ENCODE measurements at regions not wholly inside any gene's neighbourhood (a gene's known extent, or its start where the extent isn't known, plus 50 kb on each side); places are given as distances from the start of the nearest gene placed in this dataset.

DNA sequence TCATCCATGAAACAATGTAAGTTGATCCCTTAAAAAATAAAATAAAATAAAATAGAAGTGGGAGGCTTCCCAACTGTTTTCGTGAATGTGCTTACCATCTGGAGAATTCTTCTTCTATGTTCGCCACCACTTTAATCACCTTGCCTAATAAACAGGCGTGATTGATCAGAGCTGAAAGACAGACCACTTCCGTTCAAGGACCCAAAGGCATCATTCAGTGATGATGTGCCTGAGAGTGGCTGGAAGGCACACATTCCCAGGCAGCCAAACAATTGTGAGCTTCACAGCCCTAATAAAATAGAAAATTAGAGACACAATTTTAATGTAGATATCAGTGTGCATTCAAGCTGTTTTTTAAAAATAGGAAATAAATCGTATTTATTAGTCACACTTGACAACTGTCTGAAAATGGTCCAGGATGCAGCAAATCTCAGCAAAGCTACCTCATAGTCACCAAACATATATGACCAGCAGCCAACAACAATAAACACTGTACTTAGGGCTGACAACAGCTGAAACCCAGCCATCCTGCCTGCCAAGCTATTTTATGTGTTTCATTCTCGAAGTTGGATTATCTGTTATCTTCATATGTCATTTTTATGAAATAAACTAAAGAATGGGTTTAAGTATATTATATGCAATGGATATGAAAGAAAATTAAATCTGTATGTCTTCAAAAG, 163.2 kb upstream of the FAM9B start:
- no peaks in the 10 kb centered on the region for H3K36me3 ChIP-seq
- FAIRE-seq: no peak
- intact Hi-C loops (cut with DNase I): no loop called here
- ATAC-seq: no peak
- H3K4me3 ChIP-seq: no peak overlapping the region
- no peaks in the 10 kb centered on the region for H3K9me3 ChIP-seq
- DNase-seq: no peak
- WGBS, 2 donors: 49 to 54% methylated on average over 6 of the region's 6 CpGs
- H3K4me1 ChIP-seq: no peaks in the 10 kb centered on the region
- TF ChIP-seq CTCF (IDR thresholded peaks at IDR 0.05): no peak
- no peak overlapping the region for H3K27ac ChIP-seq
- no peaks in the 10 kb centered on the region for H3K27me3 ChIP-seq

DNA sequence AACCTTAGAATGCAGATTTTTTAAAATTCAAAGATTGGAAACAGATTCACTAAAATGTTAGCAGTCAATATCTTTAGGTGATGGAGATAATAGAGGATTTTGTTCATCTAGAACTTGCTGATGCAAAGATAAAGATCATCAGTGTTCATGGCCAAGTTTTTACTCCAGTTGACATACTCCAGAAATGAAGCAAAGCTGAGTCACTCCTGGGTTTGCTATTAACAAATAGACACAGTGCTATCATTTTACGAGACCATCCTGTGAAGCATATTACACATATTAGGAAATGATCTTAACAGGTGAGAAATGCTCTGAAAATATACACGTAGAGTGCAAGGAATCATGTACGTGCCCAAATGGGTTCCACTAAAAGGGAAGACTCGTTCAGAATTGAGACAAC, 170.6 kb upstream of the FAM9B start:
- Histone ChIP-seq H3K36me3 (no peaks in the 10 kb centered on the region), H3K9me3 (no peaks in the 10 kb centered on the region), H3K27ac (no peak overlapping the region), H3K4me1 (no peaks in the 10 kb centered on the region), H3K27me3 (peaks cover 0 to 13% (median 4%) of the 10 kb centered on the region in 4 donors), H3K4me3 (no peak overlapping the region)
- intact Hi-C loops (cut with DNase I): no loop called here
- 41 to 49% methylated on average over 4 of the region's 4 CpGs for WGBS, 2 donors
- FAIRE-seq (no peak), ATAC-seq (no peak), DNase-seq (no peak)
- TF ChIP-seq CTCF (IDR thresholded peaks at IDR 0.05): no peak

- no peaks in the 10 kb centered on the region for H3K9me3 ChIP-seq
- intact Hi-C loops (cut with DNase I): no loop called here
- no peaks in the 10 kb centered on the region for H3K4me1 ChIP-seq
- no peak overlapping the region for H3K4me3 ChIP-seq
- TF ChIP-seq CTCF (IDR thresholded peaks at IDR 0.05): no peak
- H3K27me3 ChIP-seq: peaks cover 0 to 13% (median 4%) of the 10 kb centered on the region in 4 donors
- H3K36me3 ChIP-seq: no peaks in the 10 kb centered on the region
- DNase-seq: no peak
- FAIRE-seq: no peak
- no peak for ATAC-seq
- H3K27ac ChIP-seq: no peak overlapping the region
- WGBS, 2 donors: 39 to 54% methylated on average over 8 of the region's 8 CpGs
Measured at GRCh38 chrX:9205599-9206223, 171.8 kb upstream of the FAM9B start.

DNA sequence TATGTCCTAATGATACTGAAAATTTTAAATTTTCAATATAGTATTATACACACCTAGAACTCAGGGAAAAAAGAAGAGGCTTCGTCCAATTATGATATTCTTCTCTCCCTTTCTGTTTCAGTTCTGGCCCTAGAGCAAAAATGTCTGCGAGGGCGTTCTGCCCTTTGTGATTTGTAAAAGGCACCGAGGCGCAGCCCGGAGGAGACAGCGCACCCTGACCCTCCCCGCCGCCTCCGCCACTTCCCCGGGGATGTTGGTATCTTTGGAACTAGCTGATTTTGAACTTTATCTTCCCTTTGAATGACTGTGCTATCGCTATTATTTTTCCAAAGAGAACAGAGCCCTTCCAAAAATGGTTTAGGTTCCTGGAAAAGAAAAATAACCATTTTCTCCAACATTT, 173.2 kb upstream of the FAM9B start:
- DNase-seq (no peak), FAIRE-seq (no peak), ATAC-seq (no peak)
- no peak for TF ChIP-seq CTCF (IDR thresholded peaks at IDR 0.05)
- H3K4me1 ChIP-seq: no peaks in the 10 kb centered on the region
- H3K27me3 ChIP-seq: peaks cover 0 to 13% (median 4%) of the 10 kb centered on the region in 4 donors
- no peaks in the 10 kb centered on the region for H3K9me3 ChIP-seq
- H3K4me3 ChIP-seq: no peak overlapping the region
- intact Hi-C loops (cut with DNase I): no loop called here
- H3K36me3 ChIP-seq: no peaks in the 10 kb centered on the region
- 14 to 20% methylated on average over 12 of the region's 12 CpGs for WGBS, 2 donors
- H3K27ac ChIP-seq: no peak overlapping the region

- peaks cover 0 to 13% (median 4%) of the 10 kb centered on the region in 4 donors for H3K27me3 ChIP-seq
- H3K36me3 ChIP-seq: no peaks in the 10 kb centered on the region
- no peak for TF ChIP-seq CTCF (IDR thresholded peaks at IDR 0.05)
- no peak for DNase-seq
- H3K9me3 ChIP-seq: no peaks in the 10 kb centered on the region
- no peak overlapping the region for H3K27ac ChIP-seq
- no peaks in the 10 kb centered on the region for H3K4me1 ChIP-seq
- intact Hi-C loops (cut with DNase I): no loop called here
- ATAC-seq: no peak
- no peak overlapping the region for H3K4me3 ChIP-seq
- WGBS, 2 donors: 85 to 90% methylated on average over 7 of the region's 7 CpGs
- FAIRE-seq: no peak
Measured at GRCh38 chrX:9211269-9211668, 177.3 kb upstream of the FAM9B start.
